HG03159 (cell line): ENCODE measurements at regions not wholly inside any gene's neighbourhood (a gene's known extent, or its start where the extent isn't known, plus 50 kb on each side); places are given as distances from the start of the nearest gene placed in this dataset.
"Not testable (repeated sequence)": the region's sequence is repeated elsewhere in the genome, so short reads cannot be mapped to it uniquely, and the experiment has no call there.

Experiments
- ATAC-seq: cut with Tn5 transposase; IDR thresholded peaks from one replicate; pipeline ENCODE4 v1.9.1; 2021; ENCODE audit warnings: mild to moderate bottlenecking, moderate library complexity; ENCODE audit not compliant: unreplicated experiment

DNA sequence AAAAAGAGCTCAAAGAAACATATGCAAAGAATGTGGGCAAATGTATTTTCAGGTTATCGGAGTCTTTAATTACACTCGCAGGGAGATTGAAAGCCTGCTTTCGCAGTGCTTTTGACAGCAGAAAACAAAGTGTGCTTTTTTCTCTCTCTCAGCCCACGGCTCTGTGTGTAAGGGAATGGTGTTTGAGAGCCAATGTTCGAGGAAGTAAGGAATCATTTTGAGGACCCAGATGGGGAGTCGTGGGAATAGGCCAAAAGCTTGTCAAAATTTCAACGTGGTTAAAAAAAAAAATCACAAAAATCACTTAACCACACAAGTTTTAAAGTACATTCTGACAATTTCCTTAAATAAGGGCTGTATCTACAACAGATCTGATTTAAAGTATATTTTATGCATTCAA lies 197.1 kb upstream of the IRS2 start:
- ATAC-seq = no peak

DNA sequence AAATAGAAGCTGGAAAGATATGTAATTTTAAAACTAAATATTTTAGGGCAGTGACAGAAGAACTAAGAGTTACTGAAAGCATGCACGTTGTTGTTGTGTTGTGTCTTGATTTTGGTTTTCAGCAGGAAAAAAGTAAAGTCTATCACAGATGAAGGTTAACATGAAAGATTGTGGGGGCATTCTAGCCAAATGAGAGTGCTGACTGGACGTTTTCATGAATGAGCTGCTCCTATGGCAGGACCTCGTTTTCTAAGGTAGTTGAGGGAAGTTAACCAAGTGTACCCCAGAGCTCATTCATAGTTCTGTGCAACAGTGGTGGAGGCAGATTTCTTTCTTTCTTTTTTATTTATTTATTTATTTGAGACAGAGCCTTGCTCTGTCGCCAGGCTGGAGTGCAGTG lies 194.6 kb upstream of the IRS2 start:
- no peak for ATAC-seq

DNA sequence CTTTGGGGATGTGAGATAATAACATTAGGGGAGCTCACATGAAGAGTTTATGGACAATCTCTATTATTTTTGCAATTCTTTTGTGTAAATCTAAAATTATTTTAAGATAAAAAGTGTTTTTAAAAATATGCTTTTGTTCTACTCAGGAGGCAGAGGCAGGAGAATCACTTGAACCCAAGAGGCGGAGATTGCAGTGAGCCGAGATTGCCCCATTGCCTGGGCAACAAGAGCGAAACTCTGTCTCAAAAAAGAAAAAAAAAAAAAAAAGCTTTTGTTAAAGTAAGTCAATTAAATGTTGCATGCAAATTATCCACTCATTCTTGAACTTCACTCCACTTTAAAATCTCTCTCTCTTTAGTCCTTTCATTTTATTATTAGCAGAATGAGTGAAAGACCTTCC lies 193.3 kb upstream of the IRS2 start:
- not testable (repeated sequence) for ATAC-seq

DNA sequence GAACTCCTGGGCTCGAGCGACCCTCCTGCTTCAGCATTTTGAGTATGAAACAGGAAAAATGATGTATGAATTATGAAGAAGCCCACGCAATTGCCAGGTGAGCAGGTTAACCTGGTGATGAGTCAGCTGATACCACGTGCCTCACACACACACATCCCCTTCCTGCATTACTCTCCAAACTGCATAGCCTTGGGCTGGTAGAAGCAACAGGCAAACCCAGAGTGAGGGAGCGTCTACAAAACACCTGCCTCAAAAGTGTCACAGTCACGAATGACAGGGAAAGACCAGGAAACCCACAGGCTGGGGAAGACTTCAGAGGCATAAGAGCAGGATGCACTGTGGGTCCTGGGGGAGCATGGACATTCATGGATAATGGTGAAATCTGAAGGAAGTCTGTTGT lies 192.8 kb upstream of the IRS2 start:
- ATAC-seq = no peak

- no peak for ATAC-seq
Measured at GRCh38 chr13:109977212-109977968, 191.0 kb upstream of the IRS2 start.

- no peak for ATAC-seq
Measured at GRCh38 chr13:109976206-109976997, 190.0 kb upstream of the IRS2 start.

DNA sequence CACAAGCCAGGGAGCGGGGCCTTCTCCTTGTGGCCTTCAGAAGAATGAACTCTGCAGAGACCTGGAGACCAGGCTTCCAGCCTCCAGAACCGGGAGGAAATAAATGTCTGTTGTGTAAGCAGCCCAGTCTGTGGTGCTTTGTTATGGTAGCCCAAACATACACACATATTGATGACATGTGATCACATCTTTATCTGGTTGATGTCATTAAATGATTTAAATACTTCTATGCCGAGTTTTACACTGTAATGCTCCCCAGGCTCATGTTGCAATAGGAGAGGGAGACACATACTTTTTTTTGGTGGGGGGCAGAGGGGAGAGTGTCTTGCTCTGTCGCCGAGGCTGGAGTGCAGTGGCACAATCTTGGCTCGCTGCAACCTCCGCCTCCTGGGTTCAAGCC lies 188.0 kb upstream of the IRS2 start:
- no peak for ATAC-seq

DNA sequence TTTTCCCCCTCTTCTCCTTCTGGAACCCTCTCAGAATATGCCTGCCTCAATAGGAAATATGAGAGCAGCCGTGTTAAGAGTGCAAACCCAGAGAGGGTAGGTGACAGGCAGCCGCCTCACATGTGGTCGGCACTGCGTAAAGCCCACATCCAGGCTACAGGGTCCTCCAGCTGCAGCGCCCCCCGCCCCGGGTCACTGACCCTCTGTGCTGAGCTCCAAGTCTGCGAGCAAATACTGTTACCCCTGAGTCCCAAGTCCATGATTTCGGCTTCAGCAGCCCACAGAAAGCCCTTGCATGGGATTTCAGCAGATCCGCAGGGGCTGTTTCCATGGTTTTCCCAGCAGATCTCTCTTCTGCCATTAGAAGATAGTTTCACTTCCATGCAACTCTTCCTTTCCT lies 186.9 kb upstream of the IRS2 start:
- ATAC-seq = no peak

- no peak for ATAC-seq
Measured at GRCh38 chr13:109971456-109972090, 185.2 kb upstream of the IRS2 start.

DNA sequence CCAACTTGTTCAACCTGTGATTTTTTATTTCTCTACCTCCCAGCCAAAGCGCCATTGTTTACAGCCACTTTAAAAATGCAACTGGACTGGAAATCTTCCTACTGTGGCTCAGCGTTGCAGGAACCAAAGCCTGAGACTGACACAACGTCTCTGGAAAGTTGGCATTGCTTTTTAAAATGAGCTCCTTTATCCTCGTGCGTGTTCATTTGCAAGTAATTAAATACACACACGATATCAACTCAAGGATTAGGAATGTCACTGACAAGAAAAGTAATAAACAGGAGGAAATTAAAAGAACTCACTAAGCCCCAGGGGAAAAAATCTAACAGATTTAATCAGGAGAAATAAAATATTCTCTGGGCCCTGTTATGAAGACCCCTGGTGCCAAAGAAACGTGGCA lies 184.6 kb upstream of the IRS2 start:
- no peak for ATAC-seq

GRCh38 chr13:109968876-109969577 lies 182.6 kb upstream of the IRS2 start:
- no peak for ATAC-seq

DNA sequence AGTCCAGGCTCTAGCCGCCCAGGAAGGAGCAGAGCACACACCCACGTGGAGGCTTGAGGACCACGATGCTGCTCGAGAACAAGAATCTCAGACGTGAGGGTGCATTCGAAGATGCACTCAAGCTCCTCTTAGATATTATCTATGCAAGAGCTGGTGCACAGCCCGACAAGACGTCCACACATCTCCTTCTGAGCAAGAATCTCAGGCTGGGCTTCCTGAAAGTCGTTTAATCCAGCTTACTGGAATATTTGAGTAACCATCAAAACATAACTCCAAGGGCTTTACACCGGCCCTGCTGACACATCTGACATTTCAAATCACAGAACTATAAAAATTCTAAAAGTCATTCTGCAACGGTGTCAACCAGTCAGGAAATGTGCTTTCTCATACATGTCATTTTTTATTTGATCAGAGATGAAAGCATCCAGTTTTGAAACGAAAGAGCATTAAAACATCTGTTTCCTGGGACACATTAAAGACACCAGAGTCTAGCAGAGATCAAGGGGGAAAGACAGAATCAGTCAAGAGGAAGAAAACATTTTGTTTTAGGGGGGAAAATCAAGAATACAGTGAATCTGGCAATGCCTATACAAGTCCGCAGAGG lies 177.7 kb upstream of the IRS2 start:
- ATAC-seq = no peak

DNA sequence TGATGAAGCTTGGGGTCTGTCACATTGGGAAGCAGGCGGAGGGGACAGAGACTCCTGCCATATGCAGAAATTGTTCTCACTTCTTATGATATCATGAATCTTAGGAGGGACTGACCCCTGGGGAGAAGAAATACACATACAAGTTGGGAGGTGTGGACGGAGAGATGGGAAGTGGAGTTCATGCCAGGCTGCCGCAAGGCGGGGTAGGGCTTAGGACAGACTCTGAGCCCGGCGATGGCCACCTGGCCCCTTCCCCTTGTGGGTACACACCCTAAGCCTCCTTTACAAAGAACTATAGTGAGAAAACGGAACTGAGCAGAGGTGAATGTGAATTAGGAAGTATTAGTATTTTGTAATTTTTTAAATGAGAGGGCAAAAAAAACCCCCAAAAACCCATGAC lies 177.0 kb upstream of the IRS2 start:
- ATAC-seq = no peak

GRCh38 chr13:109959903-109960302 lies 173.5 kb upstream of the IRS2 start:
- no peak for ATAC-seq

- ATAC-seq = no peak
Measured at GRCh38 chr13:109957875-109958274, 171.5 kb upstream of the IRS2 start.

GRCh38 chr13:109955598-109955997 lies 169.2 kb upstream of the IRS2 start:
- ATAC-seq = no peak

GRCh38 chr13:109954441-109954840 lies 168.1 kb upstream of the IRS2 start:
- ATAC-seq = no peak

DNA sequence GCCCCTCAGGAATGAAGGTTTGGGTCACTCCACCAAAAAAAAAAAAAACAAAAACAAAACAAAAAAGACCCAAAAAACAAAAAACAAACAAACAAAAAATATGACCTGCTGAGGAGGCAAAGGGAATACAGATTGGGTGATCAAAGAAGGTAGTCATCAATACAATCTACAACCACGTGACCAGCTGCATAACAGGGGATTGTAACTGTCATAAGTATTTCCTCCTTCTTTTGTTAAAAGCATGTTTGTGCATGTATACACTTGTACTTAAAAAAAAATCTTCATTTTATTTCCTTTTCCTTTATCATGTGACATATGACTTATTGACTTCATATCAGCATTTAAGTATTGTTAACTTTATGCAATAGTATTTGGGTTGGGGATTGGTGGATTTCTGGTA lies 165.1 kb upstream of the IRS2 start:
- no peak for ATAC-seq

DNA sequence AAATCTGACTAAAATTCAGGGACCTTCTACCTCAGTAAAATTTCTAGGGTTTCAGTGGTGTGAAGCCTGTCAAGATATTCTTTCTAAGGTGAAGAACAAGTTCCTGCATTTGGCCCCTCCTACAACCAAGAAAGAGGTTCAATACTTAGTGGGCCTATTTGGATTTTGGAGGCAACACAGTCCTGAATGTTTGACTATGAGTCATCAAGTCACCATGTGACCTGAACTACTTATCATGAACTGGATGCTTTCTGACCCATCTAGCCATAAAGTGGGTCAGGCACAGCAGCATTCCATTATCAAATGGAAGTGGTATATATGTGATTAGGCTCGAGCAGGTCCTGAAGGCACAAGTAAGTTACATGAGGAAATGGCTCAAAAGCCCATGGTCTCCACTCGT lies 163.0 kb upstream of the IRS2 start:
- ATAC-seq = no peak

DNA sequence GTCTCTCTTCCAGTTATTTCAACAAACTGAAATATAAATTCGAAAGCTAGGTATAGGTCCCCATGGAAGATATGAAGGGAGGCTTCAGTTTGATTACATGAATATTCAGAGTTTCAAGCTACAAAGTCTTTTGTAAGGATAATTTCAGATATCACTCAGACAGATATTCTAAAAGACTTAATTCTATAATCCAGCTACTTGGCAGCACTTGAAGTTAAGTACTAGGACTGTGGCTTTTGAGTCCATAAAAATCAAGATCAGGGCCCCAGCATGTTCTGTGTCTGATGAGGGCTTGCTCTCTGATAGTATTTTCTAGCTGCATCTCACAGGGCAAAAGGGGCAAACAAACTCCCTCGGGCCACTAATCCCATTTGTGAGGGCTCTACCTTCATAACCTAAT lies 160.6 kb upstream of the IRS2 start:
- ATAC-seq = no peak
